ENCODE measurements at regions not wholly inside any gene's neighbourhood (a gene's known extent, or its start where the extent isn't known, plus 50 kb on each side); places are given as distances from the start of the nearest gene placed in this dataset.
"Not testable (repeated sequence)": the region's sequence is repeated elsewhere in the genome, so short reads cannot be mapped to it uniquely, and the experiment has no call there.

DNA sequence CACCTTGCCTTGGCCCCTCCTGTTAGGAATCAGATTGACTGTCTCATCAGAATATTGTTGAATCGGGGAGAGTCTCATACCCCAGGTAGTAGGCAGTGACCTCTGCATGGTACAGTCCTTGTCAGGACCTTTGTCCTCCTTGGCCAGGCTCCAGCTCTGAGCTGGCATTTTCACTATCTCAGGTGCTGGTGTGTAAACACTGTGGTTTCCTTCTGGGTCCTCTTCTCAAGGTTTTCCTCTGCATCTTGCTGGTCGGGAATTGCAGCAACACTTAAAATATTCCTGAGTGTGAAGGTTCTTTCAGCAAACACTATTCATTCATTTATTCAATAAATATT lies 69.7 kb upstream of the TAMM41 start:
- intact Hi-C loops (cut with DNase I); DNase-seq: not testable (repeated sequence)

DNA sequence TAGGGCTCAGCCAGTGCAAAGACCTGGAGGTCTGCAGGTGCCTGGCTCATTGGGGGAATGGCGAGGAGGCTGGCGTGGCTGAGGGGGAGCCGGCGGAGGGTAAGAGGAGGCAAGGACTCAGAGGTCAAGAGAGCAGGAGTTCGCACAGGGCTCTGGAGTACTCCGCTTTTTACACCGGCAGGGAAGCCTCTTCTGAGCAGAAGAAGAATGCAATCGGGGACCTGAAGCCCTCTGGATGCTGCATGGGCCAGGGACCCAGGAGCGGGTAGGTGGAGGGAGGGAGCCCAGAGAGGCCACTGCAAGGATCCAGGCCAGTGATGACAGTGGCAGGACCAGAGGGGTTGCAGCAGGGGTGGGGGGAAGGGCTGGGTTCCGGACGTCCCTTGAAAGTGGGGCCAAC lies 70.4 kb upstream of the TAMM41 start:
- intact Hi-C loops (cut with DNase I): no loop called here
- DNase-seq: peak in 2 of 10 donors; percentile 10 to 48

DNA sequence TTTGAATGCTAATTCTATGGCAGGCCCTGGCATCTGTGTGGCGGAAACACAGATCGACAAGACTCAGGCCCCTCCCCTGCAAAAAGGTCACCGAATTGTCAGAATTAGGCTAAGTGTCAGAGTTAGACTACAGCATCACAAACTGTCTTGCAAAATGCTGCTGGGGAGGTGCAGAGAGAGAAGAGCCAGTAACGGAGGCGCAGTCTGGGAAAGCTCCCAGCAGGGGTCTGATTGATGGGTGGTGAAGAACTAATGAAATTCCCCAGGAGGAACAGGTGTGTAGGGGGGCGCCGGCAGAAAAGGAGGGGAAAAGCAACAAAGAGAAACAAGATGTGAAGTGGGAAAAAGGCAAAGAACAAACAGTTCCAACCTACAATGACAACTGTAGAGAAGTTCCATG lies 72.7 kb upstream of the TAMM41 start:
- intact Hi-C loops (cut with DNase I): no loop called here
- peak in 2 of 10 donors; percentile 15 to 63 for DNase-seq

DNA sequence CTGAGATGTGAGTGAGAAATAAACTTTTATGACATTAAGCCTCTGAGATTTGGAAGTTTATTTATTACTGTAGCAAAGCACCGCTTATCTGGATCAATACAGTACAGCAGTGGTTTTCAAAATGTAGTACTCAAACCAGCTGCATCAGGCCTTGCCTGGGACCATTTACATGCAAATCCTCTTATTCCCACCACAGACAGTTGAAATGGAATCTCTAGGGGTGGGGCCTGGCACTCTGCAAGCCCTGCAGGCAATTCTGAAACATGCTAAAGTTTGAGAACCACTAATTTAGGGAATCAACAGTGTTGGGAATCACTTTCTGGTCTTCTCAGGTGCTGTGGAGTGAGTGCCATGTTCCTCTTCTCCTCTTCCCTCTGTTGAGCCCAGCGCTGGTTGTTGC lies 77.8 kb upstream of the TAMM41 start:
- DNase-seq: peak in 1 of 10 donors; percentile 32
- intact Hi-C loops (cut with DNase I): no loop called here

DNA sequence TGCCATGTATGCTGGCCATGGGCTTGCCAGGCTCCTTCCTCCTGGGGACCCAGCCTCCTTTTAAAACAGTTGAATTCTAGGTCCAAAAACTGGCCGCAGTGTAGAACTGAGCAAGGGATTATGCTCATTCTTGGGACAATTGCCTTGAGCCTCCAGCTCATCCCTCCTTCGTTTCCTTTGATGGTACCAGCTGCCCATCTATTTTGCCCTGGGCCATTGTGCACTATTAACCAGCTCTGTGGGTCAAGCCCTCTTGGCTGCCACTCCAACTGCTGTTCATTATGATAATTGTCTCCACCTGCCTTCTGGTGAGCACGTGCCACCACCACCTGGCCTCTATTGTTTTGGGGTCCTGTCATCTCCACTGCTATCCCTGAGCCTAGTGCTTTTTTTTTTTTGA lies 75.8 kb upstream of the SYN2 start:
- peak in 2 of 10 donors; percentile 24 to 57 for DNase-seq
- intact Hi-C loops (cut with DNase I): no loop called here

DNA sequence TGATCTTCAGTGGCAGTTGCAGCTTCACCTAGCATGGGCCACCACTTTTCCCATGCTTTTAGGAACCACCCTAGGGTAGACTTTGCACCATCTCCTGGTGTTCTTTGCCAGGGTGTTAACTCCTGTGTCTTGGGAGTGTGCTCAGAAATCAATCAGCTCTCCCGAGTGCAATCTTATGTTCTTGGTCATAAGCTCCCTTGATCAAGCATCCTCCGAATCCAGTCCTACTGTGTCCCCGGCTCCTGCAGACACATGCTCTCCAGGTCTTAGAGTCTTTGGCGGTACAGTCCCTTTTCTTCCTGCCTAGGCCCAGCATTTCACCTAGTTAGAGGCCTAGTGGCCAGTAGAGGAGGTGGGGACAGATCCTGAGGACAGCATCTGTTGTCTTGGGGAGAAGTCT lies 74.7 kb upstream of the SYN2 start:
- no peak for DNase-seq
- intact Hi-C loops (cut with DNase I): no loop called here

DNA sequence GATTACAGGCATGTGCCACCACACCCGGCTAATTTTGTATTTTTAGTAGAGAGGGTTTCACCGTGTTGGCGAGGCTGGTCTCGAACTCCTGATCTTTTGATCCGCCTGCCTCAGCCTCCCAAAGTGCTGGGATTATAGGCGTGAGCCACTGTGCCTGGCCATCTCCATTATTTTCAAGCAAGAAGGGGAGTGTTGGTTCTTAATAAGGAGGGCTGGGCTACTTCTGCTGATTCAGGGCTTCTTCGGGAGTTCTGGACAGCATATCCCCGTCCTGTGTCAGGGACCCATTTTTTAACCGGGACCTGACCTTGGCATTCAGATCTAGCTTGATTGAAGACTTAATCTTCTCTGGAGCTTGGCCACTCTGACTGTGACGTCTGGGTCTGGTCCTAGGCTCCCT lies 74.1 kb upstream of the SYN2 start:
- intact Hi-C loops (cut with DNase I): no loop called here
- DNase-seq: peak in 2 of 10 donors; percentile 24 to 29

DNA sequence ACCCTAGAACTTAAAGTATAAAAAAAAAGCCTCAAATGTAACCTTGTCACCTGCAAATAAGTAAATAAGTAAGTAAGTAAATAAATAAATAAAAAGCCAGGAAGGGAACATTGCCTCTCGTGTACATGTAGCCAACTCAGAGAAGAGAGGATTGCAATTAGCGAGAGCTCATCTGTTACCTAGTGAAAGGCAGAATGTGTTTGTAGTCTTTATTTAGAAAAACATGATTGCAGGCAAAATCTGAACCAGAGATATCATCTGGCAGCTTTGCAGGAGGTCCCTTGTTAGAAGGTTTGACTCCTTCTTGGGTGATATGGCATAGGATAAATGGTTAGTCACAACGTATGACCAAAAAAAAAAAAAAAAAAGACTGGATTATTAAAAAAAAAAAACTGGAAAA lies 71.6 kb upstream of the SYN2 start:
- no peak for DNase-seq

DNA sequence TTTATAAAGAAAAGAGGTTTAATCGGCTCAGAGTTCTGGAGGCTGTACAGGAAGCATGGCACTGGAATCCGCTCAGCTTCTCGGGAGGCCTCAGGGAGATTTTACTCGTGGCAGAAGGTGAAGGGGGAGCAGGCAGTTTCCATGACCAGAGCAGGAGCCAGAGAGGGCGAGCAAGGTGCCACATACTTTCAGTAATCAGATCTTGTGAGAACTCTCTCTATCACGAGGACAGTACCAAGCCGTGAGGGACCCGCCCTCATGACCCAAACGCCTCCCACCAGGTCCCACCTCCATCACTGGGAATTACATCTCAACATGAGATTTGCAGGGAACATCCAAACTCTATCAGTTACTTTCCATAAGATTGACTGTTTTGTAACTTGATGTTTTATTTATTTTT lies 70.7 kb upstream of the SYN2 start:
- intact Hi-C loops (cut with DNase I): no loop called here
- no peak for DNase-seq

More for the DNA sequence above, 71.6 kb upstream of the SYN2 start:
- intact Hi-C loops (cut with DNase I): no loop called here

DNA sequence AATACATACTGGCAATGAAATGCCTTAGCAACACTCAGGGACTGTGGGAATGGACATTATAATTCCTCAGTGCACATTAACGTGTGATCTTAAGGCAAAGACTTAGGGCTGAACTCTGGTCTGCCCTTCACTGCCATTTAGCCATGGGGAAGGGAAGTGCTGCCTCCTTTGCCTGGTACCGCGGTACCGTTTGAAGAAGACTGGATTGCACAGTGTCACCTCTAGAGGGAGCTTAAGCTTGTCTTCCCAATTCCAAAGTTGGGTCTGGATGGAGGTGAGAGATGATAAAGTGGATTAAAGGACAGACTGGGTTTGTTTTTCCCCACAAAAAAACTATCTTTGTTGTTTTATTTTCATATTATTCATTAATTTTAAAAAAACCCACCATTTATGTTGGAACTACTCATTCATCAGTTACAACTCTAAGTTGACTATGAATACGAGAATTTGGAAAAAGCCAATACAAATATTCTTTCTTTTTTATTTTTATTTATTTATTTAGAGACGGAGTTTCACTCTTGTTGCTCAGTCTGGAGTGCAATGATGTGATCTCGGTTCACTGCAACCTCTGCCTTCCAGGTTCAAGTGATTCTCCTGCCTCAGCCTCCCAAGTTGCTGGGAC lies 60.0 kb upstream of the SYN2 start:
- DNase-seq: peak in 1 of 10 donors; percentile 15
- intact Hi-C loops (cut with DNase I): loop anchor here (2.0 kb wide), 1 partner anchor 103 kb away; no protein-coding TSS in a partner anchor

DNA sequence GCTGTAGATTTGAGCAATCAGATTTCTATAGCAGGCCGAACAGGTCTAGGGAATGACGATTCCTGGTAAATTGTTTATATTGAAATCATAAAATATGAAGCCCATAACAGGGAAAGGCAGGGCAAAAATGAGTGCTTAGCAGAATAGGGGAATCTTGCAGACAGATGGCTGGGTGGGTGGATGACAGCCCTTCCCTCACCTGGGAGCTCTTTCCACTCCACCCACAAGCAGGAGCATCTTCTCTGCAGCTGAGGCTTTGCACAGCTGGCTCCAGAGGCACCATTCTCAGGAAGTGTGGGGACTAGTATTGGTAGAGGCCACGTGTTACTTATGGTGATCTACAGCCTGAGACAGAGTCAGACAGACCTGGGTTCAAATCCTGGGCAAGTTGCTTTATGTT lies 55.9 kb upstream of the SYN2 start:
- no peak for DNase-seq
- intact Hi-C loops (cut with DNase I): no loop called here

DNA sequence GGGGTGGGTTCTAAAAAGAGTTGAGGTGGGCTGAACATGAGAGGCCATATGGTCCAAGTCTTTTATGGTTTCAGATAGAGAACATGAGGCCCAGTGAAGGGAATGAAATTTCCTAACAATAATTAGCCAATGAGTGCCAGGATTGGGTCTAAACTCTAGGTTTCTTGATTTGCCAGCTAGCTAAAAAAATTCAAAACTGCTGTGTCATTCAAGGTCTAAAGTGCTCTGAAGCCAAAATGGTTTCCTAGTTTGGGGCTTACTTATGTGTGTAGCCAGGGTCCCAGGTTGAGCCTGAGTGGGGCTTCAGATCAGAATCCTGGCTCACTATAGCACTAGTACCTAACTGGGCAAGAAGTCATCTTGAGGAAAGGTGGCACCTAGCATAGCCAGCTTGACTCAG lies 55.3 kb upstream of the SYN2 start:
- intact Hi-C loops (cut with DNase I): no loop called here
- no peak for DNase-seq

DNA sequence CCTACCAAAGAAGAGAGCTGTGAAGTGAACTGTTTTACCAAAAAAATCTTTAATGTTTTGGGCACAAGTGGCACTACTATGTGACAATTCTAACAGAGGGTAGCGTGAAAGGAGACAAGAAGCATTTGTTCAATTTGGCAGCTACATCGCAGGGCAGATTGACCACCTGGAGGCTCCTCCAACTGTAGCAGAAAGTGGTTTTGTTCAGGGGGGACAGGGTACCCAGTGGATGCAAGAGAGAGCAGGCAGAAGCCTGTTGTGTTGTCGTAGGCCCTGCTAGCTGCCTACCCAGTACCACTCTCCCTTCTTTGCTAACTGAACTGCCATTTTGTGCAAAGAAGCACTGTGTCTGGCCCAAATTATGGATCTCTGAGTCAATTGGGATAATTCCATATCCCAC lies 54.8 kb upstream of the SYN2 start:
- no peak for DNase-seq
- intact Hi-C loops (cut with DNase I): no loop called here

DNA sequence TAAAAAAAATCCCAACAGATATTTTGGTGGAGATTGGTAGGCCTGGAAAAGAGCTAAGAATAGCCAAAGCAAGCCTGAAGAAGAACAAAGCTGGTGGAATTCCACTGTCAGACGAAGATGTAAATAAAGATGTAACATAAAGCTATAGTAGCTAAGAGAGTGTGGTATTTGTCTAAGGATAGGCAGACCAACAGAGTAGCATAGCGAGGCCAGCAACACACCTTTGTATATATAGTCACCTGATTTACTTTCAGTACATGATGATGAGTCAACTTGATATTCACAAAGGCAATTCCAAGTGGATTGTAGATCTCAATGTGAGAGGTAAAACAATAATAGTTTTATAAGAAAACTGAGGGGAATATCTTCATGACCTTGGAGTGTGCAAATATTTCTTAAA lies 53.6 kb upstream of the SYN2 start:
- no peak for DNase-seq
- intact Hi-C loops (cut with DNase I): no loop called here

DNA sequence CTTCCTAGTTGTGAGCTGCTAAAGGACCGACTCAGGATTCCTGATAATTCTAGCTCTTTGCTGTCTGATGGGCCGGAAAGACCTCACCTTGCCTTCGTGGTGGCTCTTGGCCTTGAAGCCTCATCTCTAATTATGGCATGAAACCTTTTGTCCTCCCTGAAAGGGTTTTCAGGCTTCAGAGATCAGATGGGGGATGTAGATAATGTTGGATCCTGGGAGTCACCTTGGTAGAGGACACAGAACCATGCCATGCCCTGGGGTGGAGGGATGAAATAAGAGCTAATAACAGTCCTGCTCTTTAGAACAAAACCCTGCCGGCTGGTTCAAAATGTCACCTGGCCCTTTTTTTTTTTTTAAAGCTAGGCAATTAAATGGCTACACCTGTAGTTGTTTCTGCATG lies 50.8 kb upstream of the SYN2 start:
- intact Hi-C loops (cut with DNase I): no loop called here
- DNase-seq: no peak

DNA sequence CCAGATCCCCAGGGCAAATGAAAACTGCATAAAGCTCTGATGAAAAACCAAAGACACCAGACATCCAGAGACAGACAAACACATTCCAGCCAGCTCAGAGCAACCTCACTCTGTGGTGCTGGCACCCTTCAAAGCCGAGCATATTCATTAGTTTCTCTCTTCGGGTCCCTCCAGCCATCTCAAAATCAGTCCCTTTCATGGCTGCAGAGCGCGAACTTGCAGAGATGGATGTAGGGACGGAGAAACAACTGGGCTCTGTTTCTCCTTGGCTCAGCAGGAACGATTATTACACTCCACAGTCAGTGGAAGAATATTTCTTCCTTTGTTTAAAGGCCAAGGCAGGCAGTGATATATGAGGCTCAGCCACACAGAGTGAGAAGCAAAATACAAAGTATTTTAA lies 50.4 kb upstream of the SYN2 start:
- intact Hi-C loops (cut with DNase I): no loop called here
- DNase-seq: peak in 1 of 10 donors; percentile 64

DNA sequence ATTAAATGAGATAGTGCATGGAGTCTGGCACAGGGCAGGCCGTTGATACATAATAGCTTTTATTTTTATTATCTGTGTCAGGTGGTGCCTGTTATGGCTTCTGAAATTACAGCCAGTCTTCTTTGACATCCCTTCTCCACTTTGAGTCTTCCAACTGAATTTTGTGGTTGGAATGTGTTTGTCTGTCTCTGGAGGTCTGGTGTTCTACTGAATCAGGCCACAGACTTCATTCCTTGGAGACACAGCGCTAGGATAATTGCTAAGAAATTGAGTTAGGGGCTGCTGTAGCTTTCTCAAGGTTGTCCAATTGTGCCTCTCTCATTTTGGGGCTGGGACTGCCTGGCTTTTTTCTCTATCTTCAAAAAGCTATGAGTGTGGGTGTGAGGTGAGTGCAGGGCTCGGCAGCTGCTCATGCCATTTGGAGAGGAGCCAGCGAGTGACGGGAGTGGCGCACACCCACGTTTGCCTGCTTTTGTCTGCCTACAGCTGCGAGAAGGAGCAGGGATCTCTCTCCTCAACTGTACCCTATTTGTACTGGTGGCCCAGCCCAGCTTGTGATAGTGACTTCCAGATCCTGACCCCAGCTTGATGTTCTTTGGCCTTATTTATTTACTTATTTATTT lies 49.8 kb upstream of the SYN2 start:
- intact Hi-C loops (cut with DNase I): no loop called here
- DNase-seq: peak in 4 of 10 donors; percentile 14 to 83 (median 48)

All from posterior cingulate gyrus (tissue), 11 donors.